Gastroesophageal sphincter (tissue), 4 donors: ENCODE measurements at regions not wholly inside any gene's neighbourhood (a gene's known extent, or its start where the extent isn't known, plus 50 kb on each side); places are given as distances from the start of the nearest gene placed in this dataset.

ENCODE experiments used
- ATAC-seq: fragments of 150-250 bp; one replicate; pipeline ENCODE4 v1.9.1; 2016; ENCODE audit warnings: mild to moderate bottlenecking, moderate library complexity
- H3K27ac ChIP-seq, 4 donors: fragments of 200-600 bp; sonication (generic) in 3 of 4; 1 replicate in 3 of 4; 2 replicates in 1 of 4; pipeline ENCODE4 v1.5.1; 2016 to 2019
- H3K27me3 ChIP-seq: fragments of 200-600 bp; sonication (generic); one replicate; pipeline ENCODE4 v1.5.1; 2019
- H3K36me3 ChIP-seq, 2 donors: fragments of 200-600 bp; sonication (generic); one replicate each; pipeline ENCODE4 v1.5.1; 2019; ENCODE audit warnings: control low read depth in 1 of 2
- H3K4me1 ChIP-seq, 3 donors: fragments of 200-600 bp; sonication (generic); 1 replicate in 2 of 3; 2 replicates in 1 of 3; pipeline ENCODE4 v1.5.1; 2016 to 2019; ENCODE audit warnings: control low read depth in 2 of 3
- H3K4me3 ChIP-seq, 2 donors: fragments of 200-600 bp; sonication (generic); one replicate each; pipeline ENCODE4 v1.5.1; 2019; ENCODE audit warnings: mild to moderate bottlenecking in 1 of 2, moderate library complexity in 1 of 2
- H3K9me3 ChIP-seq, 3 donors: fragments of 200-600 bp; sonication (generic); one replicate each; pipeline ENCODE4 v1.5.1; 2017 to 2019; ENCODE audit warnings: control low read depth in 2 of 3
- CTCF ChIP-seq, 4 experiments: fragments of 200-600 bp in 2 of 4; fragments of 450-650 bp in 2 of 4; sonication (generic) in 1 of 4; IDR thresholded peaks; one replicate each; pipeline ENCODE4 v1.5.1; 2017 to 2019; ENCODE audit warnings: antibody characterized with exemption in 4 of 4, mild to moderate bottlenecking in 2 of 4, moderate library complexity in 2 of 4
- EP300 ChIP-seq: sonication (generic); formaldehyde crosslinking; IDR thresholded peaks from one replicate; pipeline ENCODE4 v1.6.1; 2017; ENCODE audit warnings: antibody characterized with exemption, mild to moderate bottlenecking
- POLR2A ChIP-seq, 2 donors: fragments of 450-650 bp; IDR thresholded peaks; one replicate each; pipeline ENCODE4 v1.6.1; 2017; ENCODE audit warnings: antibody characterized with exemption in 2 of 2, mild to moderate bottlenecking in 2 of 2, moderate library complexity in 1 of 2
- POLR2AphosphoS5 ChIP-seq: sonication (generic); formaldehyde crosslinking; IDR thresholded peaks from one replicate; pipeline ENCODE4 v1.6.1; 2017; ENCODE audit warnings: antibody characterized with exemption
- WGBS, 2 donors: methylation state at CpG; one replicate each; pipeline ENCODE4 v1.1.5; 2018; ENCODE audit warnings: low coverage in 1 of 2; 5-methylcytosine and 5-hydroxymethylcytosine counted together

GRCh38 chr20:6492271-6493055 is 275.0 kb upstream of the BMP2 start:
- H3K36me3 ChIP-seq: no peaks in the 10 kb centered on the region
- 54 to 56% methylated on average over 7 to 8 of the region's 8 CpGs for WGBS, 2 donors
- H3K9me3 ChIP-seq: no peaks in the 10 kb centered on the region
- no peaks in the 10 kb centered on the region for H3K4me1 ChIP-seq
- TF ChIP-seq POLR2A (IDR thresholded peaks at IDR 0.05) (no peak), CTCF (IDR thresholded peaks at IDR 0.05) (no peak), POLR2AphosphoS5 (no peak), EP300 (no peak)
- no peak overlapping the region for H3K4me3 ChIP-seq
- H3K27ac ChIP-seq: no peak overlapping the region
- ATAC-seq: no peak
- no peaks in the 10 kb centered on the region for H3K27me3 ChIP-seq

- Histone ChIP-seq H3K4me3 (no peak overlapping the region), H3K36me3 (no peaks in the 10 kb centered on the region), H3K4me1 (no peaks in the 10 kb centered on the region), H3K9me3 (no peaks in the 10 kb centered on the region), H3K27ac (no peak overlapping the region), H3K27me3 (no peaks in the 10 kb centered on the region)
- WGBS, 2 donors: 72 to 75% methylated on average over 3 of the region's 3 CpGs
- TF ChIP-seq EP300: no peak
- no peak for TF ChIP-seq POLR2AphosphoS5
- TF ChIP-seq CTCF (IDR thresholded peaks at IDR 0.05): no peak
- no peak for TF ChIP-seq POLR2A (IDR thresholded peaks at IDR 0.05)
- ATAC-seq: no peak
Measured at GRCh38 chr20:6490849-6491248, 276.6 kb upstream of the BMP2 start.

- H3K27me3 ChIP-seq: no peaks in the 10 kb centered on the region
- H3K36me3 ChIP-seq: no peaks in the 10 kb centered on the region
- H3K4me1 ChIP-seq: no peaks in the 10 kb centered on the region
- TF ChIP-seq POLR2AphosphoS5: no peak
- TF ChIP-seq POLR2A (IDR thresholded peaks at IDR 0.05): no peak
- TF ChIP-seq CTCF (IDR thresholded peaks at IDR 0.05): no peak
- TF ChIP-seq EP300: no peak
- 75 to 85% methylated on average over 11 to 16 of the region's 16 CpGs for WGBS, 2 donors
- H3K27ac ChIP-seq: no peak overlapping the region
- no peak overlapping the region for H3K4me3 ChIP-seq
- H3K9me3 ChIP-seq: no peaks in the 10 kb centered on the region
- no peak for ATAC-seq
Measured at GRCh38 chr20:6489361-6490171, 277.9 kb upstream of the BMP2 start.

- no peaks in the 10 kb centered on the region for H3K27me3 ChIP-seq
- H3K4me3 ChIP-seq: no peak overlapping the region
- no peaks in the 10 kb centered on the region for H3K36me3 ChIP-seq
- H3K4me1 ChIP-seq: no peaks in the 10 kb centered on the region
- no peak for ATAC-seq
- 44 to 75% methylated on average over 3 to 7 of the region's 7 CpGs for WGBS, 2 donors
- H3K9me3 ChIP-seq: no peaks in the 10 kb centered on the region
- no peak overlapping the region for H3K27ac ChIP-seq
- TF ChIP-seq POLR2AphosphoS5 (no peak), EP300 (no peak), CTCF (IDR thresholded peaks at IDR 0.05) (no peak), POLR2A (IDR thresholded peaks at IDR 0.05) (no peak)
Measured at GRCh38 chr20:6485351-6485750, 282.1 kb upstream of the BMP2 start.
